Endodermal cell (in vitro differentiated cells): ENCODE measurements at regions not wholly inside any gene's neighbourhood (a gene's known extent, or its start where the extent isn't known, plus 50 kb on each side); places are given as distances from the start of the nearest gene placed in this dataset.
A peak's percentile ranks its signal among the peaks of the same experiment; 100 is the strongest.

Experiments used
- DNase-seq: peaks from one replicate; pipeline ENCODE4 v3.0.0-alpha.2; 2017
- H3K27ac ChIP-seq: 2 replicates; pipeline ENCODE4 v1.5.1; 2013; ENCODE audit warnings: mild to moderate bottlenecking, low read depth, low read length, moderate library complexity
- H3K27me3 ChIP-seq: 2 replicates; pipeline ENCODE4 v1.6.1; 2013; ENCODE audit warnings: mild to moderate bottlenecking, low read length, moderate library complexity; ENCODE audit not compliant: insufficient read depth, control insufficient read depth, poor library complexity, severe bottlenecking
- H3K36me3 ChIP-seq: 2 replicates; pipeline ENCODE4 v1.7.0; 2013; ENCODE audit warnings: mild to moderate bottlenecking, low read length, moderate library complexity; ENCODE audit not compliant: control insufficient read depth, insufficient read depth
- H3K4me1 ChIP-seq: one replicate; pipeline ENCODE4 v1.7.0; 2013; ENCODE audit warnings: low read length; ENCODE audit not compliant: control insufficient read depth, insufficient read depth
- H3K4me3 ChIP-seq: 2 replicates; pipeline ENCODE4 v1.5.1; 2013; ENCODE audit warnings: mild to moderate bottlenecking, low read length, moderate library complexity
- H3K9ac ChIP-seq: 2 replicates; pipeline ENCODE4 v1.6.1; 2013; ENCODE audit warnings: mild to moderate bottlenecking, low read length, moderate library complexity; ENCODE audit not compliant: poor library complexity, severe bottlenecking; ENCODE audit errors: extremely low read depth
- H3K9me3 ChIP-seq: 2 replicates; pipeline ENCODE4 v1.6.1; 2013; ENCODE audit warnings: mild to moderate bottlenecking, low read length, moderate library complexity; ENCODE audit not compliant: control insufficient read depth
- H3K27ac Mint-ChIP-seq: 2 replicates; pipeline ENCODE4 v1.8.0; 2020; ENCODE audit warnings: mixed read lengths
- H3K27me3 Mint-ChIP-seq: 2 replicates; pipeline ENCODE4 v1.8.0; 2021; ENCODE audit warnings: mild to moderate bottlenecking, mixed read lengths; ENCODE audit not compliant: insufficient read depth
- H3K36me3 Mint-ChIP-seq: 2 replicates; pipeline ENCODE4 v1.8.0; 2020; ENCODE audit warnings: low read depth, mixed read lengths
- H3K4me1 Mint-ChIP-seq: 2 replicates; pipeline ENCODE4 v1.8.0; 2020; ENCODE audit warnings: mixed read lengths
- H3K4me3 Mint-ChIP-seq: 2 replicates; pipeline ENCODE4 v1.8.0; 2020; ENCODE audit warnings: mild to moderate bottlenecking, moderate library complexity, mixed read lengths
- H3K9me3 Mint-ChIP-seq: 2 replicates; pipeline ENCODE4 v1.8.0; 2020; ENCODE audit warnings: mild to moderate bottlenecking, mixed read lengths
- WGBS, 2 experiments: methylation state at CpG; one replicate each; pipeline versions ENCODE4 v1.1.5 to v1.1.7; 2013; ENCODE audit warnings: missing lambda C conversion rate in 2 of 2, mixed read lengths in 1 of 2; ENCODE audit not compliant: insufficient coverage in 1 of 2, insufficient read length in 1 of 2; 5-methylcytosine and 5-hydroxymethylcytosine counted together
- TF ChIP-seq, protein P1 (sequence below): fragments of 200-600 bp; sonication (generic); conservative IDR thresholded peaks from 2 replicates; pipeline ENCODE4 v1.5.0; 2021; ENCODE audit warnings: antibody characterized with exemption, mild to moderate bottlenecking

DNA sequence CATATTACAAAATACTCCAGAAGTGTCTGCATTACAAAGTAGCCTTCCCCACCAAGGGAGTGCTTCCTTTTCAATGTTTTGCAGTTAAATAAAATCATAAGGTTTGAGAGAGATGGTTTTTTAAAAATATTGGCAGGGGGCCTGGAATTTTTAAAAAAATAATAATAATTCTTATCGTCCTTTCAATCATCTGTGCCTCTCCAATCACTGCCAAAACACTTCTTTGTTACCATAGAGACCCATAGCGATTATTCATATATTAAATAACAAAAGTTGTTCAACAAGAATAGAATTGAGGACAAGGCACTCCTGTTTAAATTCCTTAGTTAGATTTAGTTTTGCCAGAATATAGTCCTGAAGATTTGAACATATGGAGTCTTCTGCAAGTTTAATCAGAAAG is 203.1 kb downstream of the FAT4 start:
- TF ChIP-seq, protein P1, sequence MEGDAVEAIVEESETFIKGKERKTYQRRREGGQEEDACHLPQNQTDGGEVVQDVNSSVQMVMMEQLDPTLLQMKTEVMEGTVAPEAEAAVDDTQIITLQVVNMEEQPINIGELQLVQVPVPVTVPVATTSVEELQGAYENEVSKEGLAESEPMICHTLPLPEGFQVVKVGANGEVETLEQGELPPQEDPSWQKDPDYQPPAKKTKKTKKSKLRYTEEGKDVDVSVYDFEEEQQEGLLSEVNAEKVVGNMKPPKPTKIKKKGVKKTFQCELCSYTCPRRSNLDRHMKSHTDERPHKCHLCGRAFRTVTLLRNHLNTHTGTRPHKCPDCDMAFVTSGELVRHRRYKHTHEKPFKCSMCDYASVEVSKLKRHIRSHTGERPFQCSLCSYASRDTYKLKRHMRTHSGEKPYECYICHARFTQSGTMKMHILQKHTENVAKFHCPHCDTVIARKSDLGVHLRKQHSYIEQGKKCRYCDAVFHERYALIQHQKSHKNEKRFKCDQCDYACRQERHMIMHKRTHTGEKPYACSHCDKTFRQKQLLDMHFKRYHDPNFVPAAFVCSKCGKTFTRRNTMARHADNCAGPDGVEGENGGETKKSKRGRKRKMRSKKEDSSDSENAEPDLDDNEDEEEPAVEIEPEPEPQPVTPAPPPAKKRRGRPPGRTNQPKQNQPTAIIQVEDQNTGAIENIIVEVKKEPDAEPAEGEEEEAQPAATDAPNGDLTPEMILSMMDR = no peak
- Histone ChIP-seq H3K4me1 (no peaks in the 10 kb centered on the region), H3K9ac (no peak overlapping the region), H3K36me3 (no peaks in the 10 kb centered on the region), H3K27ac (no peak overlapping the region), H3K4me3 (no peak overlapping the region), H3K27me3 (no peaks in the 10 kb centered on the region), H3K9me3 (no peaks in the 10 kb centered on the region)
- Mint-ChIP-seq H3K4me1 (peaks cover 3% of the 10 kb centered on the region), H3K27me3 (no peaks in the 10 kb centered on the region), H3K36me3 (no peaks in the 10 kb centered on the region), H3K9me3 (no peaks in the 10 kb centered on the region), H3K4me3 (no peak overlapping the region), H3K27ac (no peak overlapping the region)
- no peak for DNase-seq
- 86% methylated on average over 2 of the region's 2 CpGs; no CpG with 5 or more reads in 1 of the 2 experiments for WGBS, 2 experiments

DNA sequence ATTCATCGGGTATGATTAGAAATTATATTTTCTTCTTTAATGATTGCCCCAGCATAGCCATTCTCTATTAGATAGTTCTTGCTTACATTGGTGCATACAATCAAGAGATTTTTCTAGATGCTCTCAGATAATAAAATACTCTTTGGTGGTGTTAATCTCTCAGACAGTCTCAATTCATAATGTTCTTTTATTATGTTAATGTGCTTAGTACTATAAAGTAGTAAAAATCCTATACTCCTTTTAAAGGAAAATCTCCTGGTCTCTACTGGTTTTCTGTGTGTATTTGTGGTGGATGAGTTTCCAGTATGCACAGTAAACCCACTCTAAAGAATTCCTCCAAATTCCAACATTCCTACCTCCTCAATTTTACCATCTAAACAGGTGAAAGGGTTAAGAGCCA is 203.5 kb downstream of the FAT4 start:
- H3K27me3 ChIP-seq = no peaks in the 10 kb centered on the region
- no peaks in the 10 kb centered on the region for H3K4me1 ChIP-seq

DNA sequence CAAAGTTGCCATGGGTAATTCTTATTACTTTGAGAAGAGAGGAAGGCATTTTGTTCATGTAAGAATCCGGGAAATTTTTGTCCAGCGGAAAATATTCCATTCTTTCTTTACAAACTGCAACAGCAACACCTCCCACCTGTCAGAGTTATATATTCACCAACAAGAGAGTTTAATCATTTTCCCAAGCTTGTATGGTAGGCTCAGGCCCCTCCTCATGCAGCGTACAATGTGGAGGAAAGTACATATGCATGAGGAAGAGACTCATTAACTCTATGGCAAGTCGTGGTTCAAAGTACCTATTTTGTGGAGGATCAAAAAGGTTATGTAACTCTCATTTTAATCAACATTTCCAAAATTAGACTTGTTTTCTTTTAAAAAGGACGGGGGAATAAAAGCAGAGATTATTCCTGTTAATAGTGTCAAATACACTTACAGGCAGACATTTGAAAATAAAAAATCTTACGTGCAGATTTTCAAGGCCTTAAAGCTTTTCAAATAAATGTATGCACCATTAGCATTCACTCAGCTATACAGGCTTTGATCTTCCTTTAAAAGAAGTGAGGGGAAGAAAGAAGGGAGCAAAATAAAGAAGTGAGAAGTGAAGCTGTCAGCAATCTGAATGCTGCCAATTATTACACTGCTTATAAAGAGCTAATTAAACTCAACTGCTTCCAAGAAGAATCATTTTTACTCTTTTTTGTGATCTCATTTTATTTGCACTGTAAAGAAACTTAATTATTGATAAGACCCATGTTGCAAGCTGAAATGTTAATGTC is 204.8 kb downstream of the FAT4 start:
- no peaks in the 10 kb centered on the region for H3K36me3 Mint-ChIP-seq
- no peaks in the 10 kb centered on the region for H3K9me3 ChIP-seq
- H3K9me3 Mint-ChIP-seq = no peaks in the 10 kb centered on the region
- WGBS, 2 experiments = 50 to 76% methylated on average over 1 to 6 of the region's 6 CpGs
- peak overlapping the region; percentile 36 for H3K27ac ChIP-seq
- H3K4me3 ChIP-seq = no peak overlapping the region
- H3K9ac ChIP-seq = no peak overlapping the region
- TF ChIP-seq, protein P1 = no peak
- DNase-seq = no peak
- no peaks in the 10 kb centered on the region for H3K27me3 ChIP-seq
- no peaks in the 10 kb centered on the region for H3K36me3 ChIP-seq
- H3K4me3 Mint-ChIP-seq = no peak overlapping the region
- H3K27ac Mint-ChIP-seq = no peak overlapping the region
- H3K27me3 Mint-ChIP-seq = no peaks in the 10 kb centered on the region
- peaks cover 4% of the 10 kb centered on the region for H3K4me1 Mint-ChIP-seq
- no peaks in the 10 kb centered on the region for H3K4me1 ChIP-seq

More for the DNA sequence above, 203.5 kb downstream of the FAT4 start:
- no peak overlapping the region for H3K27ac Mint-ChIP-seq
- no CpG with 5 or more reads among the region's 1 CpG for WGBS, 2 experiments
- no peak for DNase-seq
- Histone ChIP-seq H3K9ac (no peak overlapping the region), H3K4me3 (no peak overlapping the region), H3K9me3 (no peaks in the 10 kb centered on the region), H3K36me3 (no peaks in the 10 kb centered on the region), H3K27ac (no peak overlapping the region)
- H3K4me3 Mint-ChIP-seq = no peak overlapping the region
- peaks cover 4% of the 10 kb centered on the region for H3K4me1 Mint-ChIP-seq
- TF ChIP-seq, protein P1 = no peak
- no peaks in the 10 kb centered on the region for H3K27me3 Mint-ChIP-seq
- no peaks in the 10 kb centered on the region for H3K36me3 Mint-ChIP-seq
- no peaks in the 10 kb centered on the region for H3K9me3 Mint-ChIP-seq
